Loucy (cell line): ENCODE measurements at regions not wholly inside any gene's neighbourhood (a gene's known extent, or its start where the extent isn't known, plus 50 kb on each side); places are given as distances from the start of the nearest gene placed in this dataset.

ENCODE experiments used
- EZH2phosphoT487 ChIP-seq: fragments of 200-600 bp; IDR thresholded peaks from 2 replicates; pipeline ENCODE4 v1.6.1; 2018; ENCODE audit warnings: antibody characterized with exemption, mild to moderate bottlenecking, moderate library complexity, borderline replicate concordance
- TF ChIP-seq, protein P1 (sequence below): fragments of 200-600 bp; sonication (generic); conservative IDR thresholded peaks from 2 replicates; pipeline ENCODE4 v1.5.1; 2014; ENCODE audit warnings: mild to moderate bottlenecking, antibody characterized with exemption, low read length

DNA sequence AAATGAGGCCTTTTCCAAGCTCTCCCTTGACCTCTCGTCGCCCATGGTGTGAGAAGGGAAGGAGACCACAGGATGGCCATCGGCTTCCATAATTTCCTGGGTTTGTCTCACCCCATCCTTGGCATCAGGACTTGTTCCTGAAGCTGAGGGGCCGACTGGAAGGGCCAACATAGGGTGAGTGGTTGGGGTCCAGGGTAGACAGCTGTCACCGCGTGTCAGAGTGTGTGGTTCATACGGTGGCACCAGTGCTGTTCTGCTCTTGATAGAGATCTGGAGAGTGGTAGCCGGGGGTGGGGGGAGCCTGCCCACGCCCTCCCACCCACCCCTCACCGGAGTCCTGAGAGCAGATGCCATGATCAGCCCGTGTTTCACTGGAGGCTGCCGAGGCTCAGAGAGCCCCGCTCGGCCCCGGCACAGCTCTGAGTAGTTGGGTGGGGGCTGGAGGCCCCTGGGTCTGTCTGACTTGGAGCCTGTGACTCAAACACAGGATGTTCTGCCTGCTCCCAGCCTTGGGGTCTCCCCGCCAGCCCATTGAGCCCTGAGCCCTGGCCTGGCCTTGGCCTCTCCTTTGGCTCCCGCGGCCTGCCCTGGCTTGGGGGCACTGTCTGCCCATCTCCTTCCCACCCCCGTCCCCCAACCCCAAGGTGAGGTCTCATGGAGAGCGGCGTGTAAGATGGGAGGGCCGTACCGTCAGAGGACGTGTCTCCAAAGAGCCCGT lies 53.1 kb upstream of the IER5L start:
- TF ChIP-seq, protein P1, sequence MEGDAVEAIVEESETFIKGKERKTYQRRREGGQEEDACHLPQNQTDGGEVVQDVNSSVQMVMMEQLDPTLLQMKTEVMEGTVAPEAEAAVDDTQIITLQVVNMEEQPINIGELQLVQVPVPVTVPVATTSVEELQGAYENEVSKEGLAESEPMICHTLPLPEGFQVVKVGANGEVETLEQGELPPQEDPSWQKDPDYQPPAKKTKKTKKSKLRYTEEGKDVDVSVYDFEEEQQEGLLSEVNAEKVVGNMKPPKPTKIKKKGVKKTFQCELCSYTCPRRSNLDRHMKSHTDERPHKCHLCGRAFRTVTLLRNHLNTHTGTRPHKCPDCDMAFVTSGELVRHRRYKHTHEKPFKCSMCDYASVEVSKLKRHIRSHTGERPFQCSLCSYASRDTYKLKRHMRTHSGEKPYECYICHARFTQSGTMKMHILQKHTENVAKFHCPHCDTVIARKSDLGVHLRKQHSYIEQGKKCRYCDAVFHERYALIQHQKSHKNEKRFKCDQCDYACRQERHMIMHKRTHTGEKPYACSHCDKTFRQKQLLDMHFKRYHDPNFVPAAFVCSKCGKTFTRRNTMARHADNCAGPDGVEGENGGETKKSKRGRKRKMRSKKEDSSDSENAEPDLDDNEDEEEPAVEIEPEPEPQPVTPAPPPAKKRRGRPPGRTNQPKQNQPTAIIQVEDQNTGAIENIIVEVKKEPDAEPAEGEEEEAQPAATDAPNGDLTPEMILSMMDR: no peak
- no peak for TF ChIP-seq EZH2phosphoT487
